HEK293 (cell line): ENCODE measurements at regions not wholly inside any gene's neighbourhood (a gene's known extent, or its start where the extent isn't known, plus 50 kb on each side); places are given as distances from the start of the nearest gene placed in this dataset.

Source experiments
- CTCF ChIA-PET: fragments of 350-600 bp; formaldehyde crosslinking; extraction: SDS; loops from one replicate; lab custom pipeline; 2021; ENCODE audit warnings: antibody characterized with exemption; lab: Yijun Ruan, JAX
- POLR2A ChIA-PET: fragments of 300-600 bp; formaldehyde crosslinking; extraction: SDS; loops from one replicate; lab custom pipeline; 2020; ENCODE audit warnings: antibody characterized with exemption, inconsistent platforms; lab: Yijun Ruan, JAX
- H3K27ac ChIP-seq: fragments of 200-500 bp; sonication (Bioruptor generic); 2 replicates; pipeline ENCODE4 v1.5.1; 2014; ENCODE audit warnings: low read depth, low read length, control low read depth, inconsistent platforms; ENCODE audit errors: extremely low read depth
- H3K36me3 ChIP-seq, 2 experiments: fragments of 200-500 bp in 1 of 2; sonication (Bioruptor generic) in 1 of 2; 1 replicate in 1 of 2; 2 replicates in 1 of 2; pipeline ENCODE4 v1.5.1; 2014 to 2017; ENCODE audit warnings: inconsistent platforms in 2 of 2, low read length in 2 of 2; ENCODE audit not compliant: control insufficient read depth in 2 of 2, insufficient read depth in 1 of 2
- H3K4me1 ChIP-seq: fragments of 200-500 bp; sonication (Bioruptor generic); 2 replicates; pipeline ENCODE4 v1.5.1; 2014; ENCODE audit warnings: mild to moderate bottlenecking, low read length, inconsistent platforms; ENCODE audit not compliant: control insufficient read depth, insufficient read depth
- H3K4me3 ChIP-seq: 2 replicates; pipeline ENCODE4 v1.5.1; 2011; ENCODE audit warnings: low read depth, mild to moderate bottlenecking, control low read depth, low read length, moderate library complexity
- H3K9me3 ChIP-seq: fragments of 200-500 bp; sonication (Bioruptor generic); 2 replicates; pipeline ENCODE4 v1.5.1; 2014; ENCODE audit warnings: low read depth, low read length, inconsistent platforms; ENCODE audit not compliant: control insufficient read depth, insufficient read depth
- AEBP2 ChIP-seq: fragments of 450-650 bp; formaldehyde crosslinking; IDR thresholded peaks from 2 replicates; pipeline ENCODE4 v1.5.1; 2016; ENCODE audit warnings: missing biosample characterization, missing genetic modification characterization, borderline replicate concordance
- KLF1 ChIP-seq: fragments of 450-650 bp; formaldehyde crosslinking; IDR thresholded peaks from 2 replicates; pipeline ENCODE4 v1.5.1; 2016; ENCODE audit warnings: missing biosample characterization, missing genetic modification characterization
- SCRT2 ChIP-seq: fragments of 450-650 bp; formaldehyde crosslinking; IDR thresholded peaks from 2 replicates; pipeline ENCODE4 v1.5.1; 2016; ENCODE audit warnings: missing biosample characterization, missing genetic modification characterization
- SP2 ChIP-seq: fragments of 450-650 bp; formaldehyde crosslinking; IDR thresholded peaks from 2 replicates; pipeline ENCODE4 v1.5.1; 2016; ENCODE audit warnings: missing biosample characterization, missing genetic modification characterization
- ZBTB26 ChIP-seq: fragments of 450-650 bp; formaldehyde crosslinking; optimal IDR thresholded peaks from 2 replicates; pipeline ENCODE3; 2016; ENCODE audit warnings: missing biosample characterization, mild to moderate bottlenecking, missing genetic modification characterization
- ZBTB48 ChIP-seq: fragments of 450-650 bp; formaldehyde crosslinking; IDR thresholded peaks from 2 replicates; pipeline ENCODE4 v1.5.1; 2016; ENCODE audit warnings: missing biosample characterization, missing genetic modification characterization
- ZFHX2 ChIP-seq: fragments of 450-650 bp; formaldehyde crosslinking; conservative IDR thresholded peaks from 2 replicates; pipeline ENCODE4 v1.5.1; 2016; ENCODE audit warnings: missing biosample characterization, missing genetic modification characterization
- ZIC2 ChIP-seq: fragments of 450-650 bp; formaldehyde crosslinking; IDR thresholded peaks from 2 replicates; pipeline ENCODE4 v1.5.1; 2016; ENCODE audit warnings: missing biosample characterization, missing genetic modification characterization
- ZNF16 ChIP-seq: fragments of 450-650 bp; formaldehyde crosslinking; IDR thresholded peaks from 2 replicates; pipeline ENCODE4 v1.5.1; 2016; ENCODE audit warnings: low read depth, missing biosample characterization, missing genetic modification characterization
- ZNF223 ChIP-seq: fragments of 450-650 bp; formaldehyde crosslinking; IDR thresholded peaks from 2 replicates; pipeline ENCODE4 v1.5.1; 2016; ENCODE audit warnings: missing biosample characterization, missing genetic modification characterization
- ZNF302 ChIP-seq: fragments of 450-650 bp; formaldehyde crosslinking; IDR thresholded peaks from 2 replicates; pipeline ENCODE4 v1.5.1; 2016; ENCODE audit warnings: missing biosample characterization, missing genetic modification characterization, low read depth
- ZNF311 ChIP-seq: fragments of 450-650 bp; formaldehyde crosslinking; IDR thresholded peaks from 2 replicates; pipeline ENCODE4 v1.5.1; 2017; ENCODE audit warnings: missing biosample characterization, missing genetic modification characterization, borderline replicate concordance
- ZNF394 ChIP-seq: fragments of 450-650 bp; formaldehyde crosslinking; IDR thresholded peaks from 2 replicates; pipeline ENCODE4 v1.5.1; 2016; ENCODE audit warnings: missing biosample characterization, missing genetic modification characterization, mild to moderate bottlenecking, moderate library complexity, borderline replicate concordance
- ZNF510 ChIP-seq: fragments of 450-650 bp; formaldehyde crosslinking; IDR thresholded peaks from 2 replicates; pipeline ENCODE4 v1.5.1; 2018; ENCODE audit warnings: mild to moderate bottlenecking, missing genetic modification characterization, missing biosample characterization; ENCODE audit not compliant: insufficient replicate concordance
- ZNF529 ChIP-seq: fragments of 450-650 bp; formaldehyde crosslinking; IDR thresholded peaks from 2 replicates; pipeline ENCODE4 v1.5.1; 2017; ENCODE audit warnings: missing genetic modification characterization, missing biosample characterization; ENCODE audit not compliant: insufficient replicate concordance
- ZNF530 ChIP-seq: fragments of 450-650 bp; formaldehyde crosslinking; IDR thresholded peaks from 2 replicates; pipeline ENCODE4 v1.5.1; 2016; ENCODE audit warnings: low read depth, missing biosample characterization, missing genetic modification characterization
- ZNF645 ChIP-seq: fragments of 450-650 bp; formaldehyde crosslinking; IDR thresholded peaks from 2 replicates; pipeline ENCODE4; 2016; ENCODE audit warnings: missing biosample characterization, missing genetic modification characterization
- ZNF704 ChIP-seq: fragments of 450-650 bp; formaldehyde crosslinking; IDR thresholded peaks from 2 replicates; pipeline ENCODE4 v1.5.1; 2016; ENCODE audit warnings: missing biosample characterization, missing genetic modification characterization

- ChIA-PET CTCF (no interaction called here), POLR2A (no interaction called here)
- no peak overlapping the region for H3K4me3 ChIP-seq
- H3K9me3 ChIP-seq: no peaks in the 10 kb centered on the region
- H3K27ac ChIP-seq: no peak overlapping the region
- H3K36me3 ChIP-seq: no peaks in the 10 kb centered on the region
- TF ChIP-seq ZNF311 (tag by site-specific recombination): no peak
- peak; percentile 97 for TF ChIP-seq ZNF510 (tag by site-specific recombination)
- no peak for TF ChIP-seq ZNF704
- TF ChIP-seq ZNF223 (tag by site-specific recombination): no peak
- no peak for TF ChIP-seq ZNF530
- TF ChIP-seq ZNF302 (tag by site-specific recombination): no peak
- H3K4me1 ChIP-seq: no peaks in the 10 kb centered on the region
Observed at GRCh38 chrX:42220666-42221065, 297.3 kb upstream of the CASK start.

GRCh38 chrX:42220083-42220482, 296.7 kb upstream of the CASK start:
- POLR2A ChIA-PET: no interaction called here

GRCh38 chrX:42219231-42219630, 295.9 kb upstream of the CASK start:
- POLR2A ChIA-PET: no interaction called here
- no peaks in the 10 kb centered on the region for H3K36me3 ChIP-seq
- H3K27ac ChIP-seq: no peak overlapping the region
- TF ChIP-seq ZNF394 (tag by site-specific recombination): no peak
- TF ChIP-seq ZNF529 (tag by site-specific recombination): no peak
- no peak for TF ChIP-seq KLF1 (tag by site-specific recombination)
- TF ChIP-seq SCRT2 (tag by site-specific recombination): no peak
- TF ChIP-seq ZIC2 (tag by site-specific recombination): no peak
- TF ChIP-seq, all 188 proteins: peak for 0
- CTCF ChIA-PET: interaction anchor here (0.6 kb wide), 1 partner anchor 434 kb away, joined by 3 read pairs; no protein-coding TSS in a partner anchor
- no peak overlapping the region for H3K4me3 ChIP-seq
- H3K9me3 ChIP-seq: no peaks in the 10 kb centered on the region
- no peaks in the 10 kb centered on the region for H3K4me1 ChIP-seq

More at GRCh38 chrX:42220083-42220482, 296.7 kb upstream of the CASK start:
- Histone ChIP-seq H3K4me3 (no peak overlapping the region), H3K27ac (no peak overlapping the region), H3K36me3 (no peaks in the 10 kb centered on the region), H3K4me1 (no peaks in the 10 kb centered on the region), H3K9me3 (no peaks in the 10 kb centered on the region)
- CTCF ChIA-PET: no interaction called here
- TF ChIP-seq SP2 (tag by site-specific recombination) (no peak), ZNF16 (tag by site-specific recombination) (no peak), AEBP2 (no peak), ZBTB48 (tag by site-specific recombination) (no peak), ZFHX2 (no peak), ZNF645 (tag by site-specific recombination) (no peak), ZBTB26 (tag by site-specific recombination) (no peak)
